Dedifferentiated amniotic fluid mesenchymal stem cell (primary cell): ENCODE measurements at regions not wholly inside any gene's neighbourhood (a gene's known extent, or its start where the extent isn't known, plus 50 kb on each side); places are given as distances from the start of the nearest gene placed in this dataset.
"Not testable (repeated sequence)": the region's sequence is repeated elsewhere in the genome, so short reads cannot be mapped to it uniquely, and the experiment has no call there.

Experiments
- DNase-seq: peaks from one replicate; pipeline ENCODE4 v3.0.0-alpha.2; 2016; ENCODE audit errors: extremely low spot score

DNA sequence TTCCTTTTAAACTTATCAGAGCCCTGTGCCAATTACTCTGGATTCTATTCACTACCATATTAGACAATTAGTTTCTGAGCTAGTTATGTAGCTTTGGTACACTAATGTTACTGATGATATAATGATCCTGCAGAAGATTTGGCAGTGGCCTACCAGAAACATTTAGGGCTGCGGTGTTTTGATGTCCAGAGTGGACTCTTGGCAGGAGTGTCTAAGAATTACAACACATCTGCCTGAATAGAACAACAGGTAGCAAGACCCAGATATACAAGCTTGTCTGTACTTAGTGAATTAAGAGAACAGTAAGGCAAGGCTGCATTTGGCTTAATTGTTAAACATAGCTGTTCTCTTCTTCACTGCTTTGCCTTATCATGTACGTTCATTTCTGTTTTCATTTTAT lies 691.6 kb upstream of the FBXO33 start:
- DNase-seq = no peak

DNA sequence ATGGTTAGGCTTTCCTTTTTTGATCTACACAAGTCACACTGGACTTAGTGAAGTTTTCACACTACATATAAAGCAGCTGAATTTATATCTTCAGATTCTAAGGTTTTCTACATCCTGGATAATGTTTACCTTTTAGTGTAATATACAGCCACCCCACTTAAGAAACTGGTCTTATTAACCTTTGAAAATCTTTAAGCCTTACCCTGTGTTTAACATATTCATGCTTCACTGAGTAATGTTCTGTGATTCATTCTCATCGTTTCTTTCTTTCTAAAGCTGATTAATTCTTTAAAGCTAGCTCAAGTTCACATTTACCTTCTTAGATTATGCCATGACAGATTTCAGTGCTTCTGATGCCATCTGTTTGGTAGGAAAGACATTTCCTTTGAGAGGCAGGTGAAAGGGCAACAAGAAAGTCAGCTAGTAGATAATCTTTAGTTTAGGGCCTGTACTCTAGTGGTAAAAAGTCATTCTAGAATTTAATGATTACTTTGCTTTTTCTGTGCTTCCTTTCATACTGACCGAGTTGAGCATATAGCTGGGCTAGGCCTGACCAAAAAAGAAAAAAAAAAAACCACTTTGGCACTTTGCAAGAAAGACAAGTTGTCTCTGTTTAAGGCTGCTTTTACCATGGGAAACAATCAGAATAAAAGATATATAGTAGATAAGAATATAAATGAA lies 690.9 kb upstream of the FBXO33 start:
- DNase-seq = no peak

DNA sequence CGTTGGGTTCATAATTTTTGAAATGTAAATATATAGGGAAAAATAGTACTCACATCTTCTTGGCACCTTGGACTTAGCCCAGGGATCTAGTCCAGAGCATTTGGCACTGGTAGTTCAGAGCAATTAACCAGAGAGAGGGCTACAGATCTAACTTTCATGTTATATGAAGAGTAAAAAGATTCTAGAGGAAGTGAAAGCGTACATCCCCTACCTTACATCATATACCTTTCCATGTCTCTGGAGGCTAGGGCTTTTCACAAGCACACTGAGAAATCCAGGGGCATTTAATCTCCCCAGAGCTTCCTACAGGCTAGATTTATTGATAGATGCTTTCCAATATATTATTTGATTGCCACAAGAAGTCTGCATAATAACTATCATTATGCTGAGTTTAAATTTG lies 687.5 kb upstream of the FBXO33 start:
- DNase-seq = no peak

DNA sequence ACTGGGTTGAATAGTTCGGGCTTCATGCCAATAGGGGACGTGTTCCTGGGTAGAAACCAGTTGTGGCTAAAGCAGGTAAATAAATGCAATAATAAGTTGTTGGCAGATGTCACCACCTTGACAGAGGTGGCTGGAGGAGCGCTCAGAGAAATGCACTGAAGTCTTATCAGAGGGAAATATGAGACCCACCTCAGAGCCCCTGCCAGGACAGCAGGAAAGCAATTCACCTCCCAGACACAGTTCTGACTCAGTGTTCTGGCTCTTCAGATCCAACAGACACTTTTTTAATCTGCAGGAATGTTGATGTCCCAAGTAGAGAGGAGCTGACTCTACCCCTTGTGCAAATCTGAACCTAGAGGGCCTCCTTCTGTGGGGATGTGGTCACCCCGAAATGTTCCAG lies 687.1 kb upstream of the FBXO33 start:
- DNase-seq = no peak

DNA sequence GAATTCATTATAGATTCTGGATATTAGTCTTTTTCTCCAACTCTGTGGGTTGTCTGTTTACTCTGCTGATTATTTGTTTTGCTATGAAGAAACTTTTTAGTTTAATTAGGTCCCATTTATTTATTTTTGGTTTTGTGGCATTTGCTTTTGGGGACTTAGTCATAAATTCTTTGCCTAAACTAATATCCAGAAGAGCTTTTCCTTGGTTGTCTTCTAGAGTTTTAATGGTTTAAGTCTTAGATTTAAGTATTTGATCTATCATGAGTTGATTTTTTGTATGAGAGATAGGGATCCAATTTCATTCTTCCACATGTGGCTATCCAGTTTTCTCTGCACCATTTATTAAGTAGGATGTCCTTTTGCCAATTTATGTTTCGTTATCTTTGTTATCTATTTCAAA lies 683.4 kb upstream of the FBXO33 start:
- DNase-seq = no peak

DNA sequence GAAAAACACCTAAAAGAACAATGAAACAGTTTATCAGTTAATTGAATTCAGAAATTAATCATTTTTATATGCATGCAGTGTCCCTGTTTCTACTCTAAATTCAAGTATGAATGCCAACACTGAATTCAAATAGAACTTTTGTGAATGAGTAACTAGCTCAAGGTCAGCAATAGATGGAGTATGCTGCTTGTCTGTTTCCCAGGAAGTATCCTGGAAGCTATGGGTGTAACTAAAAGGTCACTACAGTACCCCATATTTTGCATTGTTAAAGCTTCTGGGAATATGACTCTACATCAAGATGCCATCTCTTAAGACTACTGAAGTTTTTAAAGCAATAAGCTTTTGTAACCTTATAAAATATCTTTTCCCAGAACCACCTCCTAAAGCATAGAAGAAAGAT lies 681.4 kb upstream of the FBXO33 start:
- DNase-seq = no peak

DNA sequence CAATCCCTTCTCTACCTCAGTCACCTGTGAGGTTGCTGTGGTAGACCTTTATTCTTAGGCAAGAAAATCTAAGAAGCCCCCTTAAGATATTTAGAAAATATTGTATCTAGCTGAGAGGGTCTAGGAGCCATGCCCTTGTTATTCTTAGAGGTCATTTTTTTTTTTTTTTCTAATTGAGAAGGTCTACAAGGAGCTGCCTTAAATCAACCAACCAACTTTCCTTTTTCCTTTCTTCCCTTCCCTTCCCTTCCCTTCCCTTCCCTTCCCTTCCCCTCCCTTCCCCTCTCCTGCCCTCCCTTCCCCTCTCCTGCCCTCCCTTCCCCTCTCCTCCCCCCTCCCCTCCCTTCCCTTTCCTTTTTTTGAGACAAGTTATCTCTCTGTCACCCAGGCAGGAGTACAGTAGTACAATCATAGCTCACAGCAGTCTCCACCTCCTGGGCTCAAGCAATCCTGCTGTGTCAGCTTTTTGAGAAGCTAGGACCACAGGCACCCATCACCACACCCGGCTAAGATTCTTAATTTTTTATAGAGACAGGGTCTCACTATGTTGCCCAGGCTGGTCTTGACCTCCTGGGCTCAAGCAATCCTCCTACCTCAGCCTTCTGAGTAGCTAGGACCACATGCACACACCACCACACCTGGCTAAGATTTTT lies 668.4 kb upstream of the FBXO33 start:
- DNase-seq = no peak

DNA sequence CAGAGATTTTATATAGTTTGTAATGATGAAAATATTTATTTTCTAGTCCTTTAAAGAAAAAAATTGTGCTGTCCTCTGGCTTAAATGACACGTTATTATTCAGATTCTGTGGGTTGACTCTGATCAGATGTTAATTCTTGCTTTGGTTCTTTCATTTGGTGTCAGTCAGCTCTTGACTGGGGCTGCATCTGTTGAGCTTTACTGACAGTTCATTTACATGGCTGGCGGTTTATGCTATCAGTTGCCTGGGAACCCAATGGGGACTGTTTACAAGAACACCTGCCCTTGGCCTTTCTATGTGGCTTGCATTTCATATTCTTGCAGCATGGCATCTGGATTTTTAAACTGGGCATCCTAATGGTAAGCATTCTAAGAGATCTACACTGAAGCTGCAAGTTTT lies 667.1 kb upstream of the FBXO33 start:
- no peak for DNase-seq

DNA sequence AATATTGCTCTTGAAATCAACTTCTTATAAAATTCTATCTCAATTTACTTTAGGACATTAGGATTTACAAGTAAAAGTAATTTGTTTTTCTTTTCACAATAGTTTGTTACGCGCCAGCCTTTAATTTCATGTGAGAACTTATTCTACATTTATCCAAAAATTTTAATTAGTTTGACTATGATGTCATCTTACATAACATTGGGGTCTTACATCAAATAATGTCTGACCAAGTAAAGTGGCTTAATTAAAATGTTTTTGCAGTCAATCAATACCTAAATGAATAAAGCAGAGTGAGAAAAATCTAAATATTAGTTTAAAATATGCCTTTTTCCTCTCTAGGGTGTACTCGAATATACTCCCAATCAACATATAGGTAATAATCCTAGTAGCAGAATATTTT lies 666.2 kb upstream of the FBXO33 start:
- no peak for DNase-seq

DNA sequence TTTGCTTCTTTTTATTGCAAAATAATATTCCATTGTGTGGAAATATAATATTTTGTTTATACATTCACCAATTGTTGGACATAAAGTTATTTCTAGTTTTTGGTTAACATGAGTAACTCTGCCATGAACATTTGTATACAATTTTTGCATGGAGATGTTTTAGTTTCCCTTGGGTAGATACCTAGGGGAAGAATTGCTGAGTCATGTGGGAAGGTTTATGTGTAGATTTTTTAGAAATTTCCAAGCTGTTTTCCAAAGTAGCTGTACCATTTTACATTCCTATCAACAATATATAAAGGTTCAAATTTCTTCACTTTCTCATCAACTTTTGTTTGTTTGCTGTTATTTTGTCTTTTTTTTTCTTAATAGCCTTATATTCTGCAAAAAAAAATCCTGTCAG lies 664.7 kb upstream of the FBXO33 start:
- DNase-seq = no peak

DNA sequence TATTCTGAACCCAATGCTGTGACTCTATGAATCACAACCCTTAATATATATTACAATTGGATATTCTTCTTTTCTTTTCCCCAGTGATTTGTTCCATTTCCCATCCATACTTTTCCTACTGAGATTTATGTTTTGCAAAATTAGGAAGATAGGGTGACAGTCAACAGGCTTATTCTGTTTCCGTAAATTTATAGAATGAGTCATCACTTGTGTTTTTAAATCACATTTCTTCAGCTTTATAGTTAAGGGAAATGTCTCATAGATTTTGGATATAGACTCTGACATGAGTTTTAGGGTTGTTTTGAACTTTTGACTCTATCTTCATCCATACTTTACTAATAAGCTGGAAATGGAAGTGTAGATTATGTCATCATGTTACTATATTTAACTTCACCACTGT lies 661.6 kb upstream of the FBXO33 start:
- DNase-seq = no peak

DNA sequence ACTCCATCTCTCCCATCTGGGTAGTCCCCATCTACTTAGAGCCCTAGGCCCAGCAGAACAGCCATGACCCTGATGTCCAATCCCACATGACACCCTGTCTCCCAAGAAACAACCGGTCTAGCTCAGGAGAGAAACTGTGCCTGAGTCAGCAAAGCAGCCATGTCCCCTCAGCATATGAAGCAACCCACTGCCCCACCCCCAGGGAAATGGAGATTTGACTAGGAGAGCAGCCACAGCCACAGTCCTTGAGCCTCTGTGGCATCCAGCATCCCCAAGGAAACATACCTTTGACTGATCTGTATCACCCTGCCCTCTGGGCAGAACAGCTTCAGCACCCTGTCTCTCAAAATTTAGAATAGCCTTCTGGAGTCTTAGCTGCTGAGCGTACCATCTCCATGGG lies 641.9 kb upstream of the FBXO33 start:
- no peak for DNase-seq

DNA sequence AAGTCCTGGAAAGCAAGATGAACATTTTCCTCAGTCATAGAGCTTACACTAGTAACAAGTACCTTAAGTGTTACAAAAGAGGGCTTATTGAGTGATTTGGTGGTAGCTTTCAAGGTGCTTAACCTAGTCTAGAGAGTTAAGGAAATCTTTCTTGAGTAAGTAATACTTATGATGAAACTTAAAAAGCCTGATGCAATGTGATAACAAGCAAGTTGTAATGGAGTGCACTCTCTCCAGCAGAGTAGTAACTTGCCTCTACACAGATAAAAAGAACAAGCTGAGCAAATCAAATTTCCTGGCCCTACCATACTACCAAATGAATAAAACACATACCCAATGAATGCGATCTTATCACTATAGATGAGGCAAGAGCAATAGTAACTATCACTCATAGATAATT lies 639.9 kb upstream of the FBXO33 start:
- no peak for DNase-seq

DNA sequence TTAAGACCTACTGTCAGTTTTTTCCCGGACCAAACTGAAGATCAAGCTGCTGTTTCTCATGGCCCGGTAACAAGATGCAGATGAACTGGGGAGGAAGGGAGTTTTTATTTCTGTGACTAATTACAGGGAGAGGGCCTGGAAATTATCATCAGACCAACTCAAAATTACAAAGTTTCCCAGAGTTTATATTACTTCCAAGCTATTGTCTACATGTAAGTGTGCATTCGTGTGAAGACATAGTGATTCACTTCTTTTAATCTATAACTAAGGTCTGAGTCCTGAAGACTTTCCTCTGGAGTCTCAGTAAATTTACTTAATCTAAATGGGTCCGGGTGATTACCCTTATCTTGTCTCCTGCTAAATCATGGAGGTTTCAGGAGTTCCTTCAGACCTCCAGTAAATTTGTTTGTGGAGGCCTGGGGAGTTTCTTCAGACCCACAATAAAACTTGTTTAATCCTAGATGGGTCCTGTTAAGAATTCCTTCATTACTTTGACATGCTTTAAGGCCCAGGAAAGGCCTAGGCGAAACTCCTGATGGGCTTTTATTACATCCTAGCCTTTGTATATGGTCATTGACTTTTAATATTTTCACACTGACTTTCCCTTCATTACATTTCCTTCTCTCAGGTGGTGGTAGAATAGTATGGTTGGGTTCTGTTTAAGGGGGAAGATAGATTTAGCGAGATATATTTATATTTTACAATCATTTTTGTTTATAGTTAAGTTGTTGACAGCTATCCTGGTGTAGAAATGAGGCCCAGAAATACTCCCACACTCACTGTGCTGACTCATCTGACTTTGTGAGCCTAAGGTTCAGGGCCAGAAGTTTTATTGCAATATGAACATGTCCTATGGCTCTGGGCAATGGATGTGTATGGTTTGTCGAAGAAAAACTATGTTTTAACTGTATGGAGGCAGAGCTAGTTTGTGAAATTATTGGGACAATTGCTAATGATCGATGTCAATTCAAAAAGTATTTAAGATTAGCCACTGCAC lies 627.0 kb upstream of the FBXO33 start:
- no peak for DNase-seq

DNA sequence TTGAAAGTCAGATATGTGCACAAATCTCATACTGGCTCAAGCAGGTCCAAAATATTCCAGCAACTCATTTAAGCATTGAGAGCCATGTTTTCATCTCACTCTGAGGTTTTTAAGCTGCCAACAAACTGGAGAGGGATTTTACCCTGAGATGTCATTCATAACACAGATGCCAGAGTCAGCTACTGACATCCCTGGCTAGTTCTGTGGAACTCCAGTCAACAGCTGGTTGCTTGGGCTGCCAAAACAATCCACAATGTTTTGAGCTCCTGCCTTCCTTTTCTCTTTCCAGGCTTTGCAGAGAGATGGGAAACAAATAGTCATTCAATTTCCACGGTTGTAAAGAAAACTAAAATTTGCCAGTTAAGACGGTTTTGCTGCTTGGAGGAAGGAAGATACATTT lies 621.2 kb upstream of the FBXO33 start:
- DNase-seq = no peak

DNA sequence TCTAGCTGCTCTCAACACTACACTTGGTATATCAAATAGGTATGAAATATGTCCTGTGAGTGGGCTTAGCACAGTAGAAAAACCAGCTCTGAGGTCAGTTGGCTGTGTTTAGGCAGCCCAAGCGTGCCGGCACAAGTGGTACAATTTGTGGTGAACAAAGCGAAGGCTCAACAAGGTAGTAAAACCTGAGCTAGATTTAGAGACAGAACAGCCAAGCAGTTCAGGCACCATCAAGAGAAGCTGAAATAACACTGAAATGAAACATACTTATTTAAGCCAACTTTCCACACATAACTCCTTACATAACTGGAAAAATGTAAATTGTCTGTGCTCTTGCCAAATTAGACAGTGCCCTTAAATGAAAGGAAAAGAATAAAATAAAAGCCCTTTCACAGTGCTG lies 596.8 kb upstream of the FBXO33 start:
- no peak for DNase-seq

DNA sequence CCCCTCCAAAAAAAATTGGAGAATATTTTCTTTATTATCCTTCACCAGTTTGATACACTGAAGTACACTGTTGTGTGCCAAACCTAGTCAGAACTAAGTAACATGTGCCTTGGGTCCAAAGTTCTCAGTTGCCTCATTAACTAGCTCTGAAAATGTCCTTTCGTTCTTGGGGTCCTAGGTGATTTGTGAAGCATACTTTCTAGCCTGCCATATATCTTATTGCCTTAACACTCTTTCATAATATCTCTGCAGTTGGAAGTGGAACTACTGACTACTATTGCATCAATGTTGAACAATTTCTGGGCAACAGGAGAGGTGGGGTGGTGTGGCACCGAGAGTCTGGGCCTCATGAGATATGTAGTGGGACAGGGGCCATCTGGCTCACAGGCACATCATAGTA lies 592.9 kb upstream of the FBXO33 start:
- DNase-seq = no peak

DNA sequence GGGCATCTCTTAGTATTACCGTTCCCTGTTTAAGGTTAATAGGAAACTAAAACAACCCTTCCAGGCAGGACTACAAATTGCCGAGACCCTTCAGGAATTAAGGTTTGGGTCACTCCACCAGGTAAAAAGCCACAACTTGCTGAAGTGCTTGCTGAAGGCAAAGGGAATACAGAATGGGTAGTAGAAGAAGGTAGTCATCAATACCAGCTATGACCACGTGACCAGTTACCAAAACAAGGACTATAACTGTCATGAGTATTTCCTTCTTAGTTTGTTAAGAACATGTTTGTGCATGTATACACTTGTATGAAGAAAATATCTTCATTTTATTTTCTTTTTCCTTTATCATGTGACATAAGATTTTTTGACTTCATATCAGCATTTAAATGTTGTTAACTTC lies 578.7 kb upstream of the FBXO33 start:
- no peak for DNase-seq

DNA sequence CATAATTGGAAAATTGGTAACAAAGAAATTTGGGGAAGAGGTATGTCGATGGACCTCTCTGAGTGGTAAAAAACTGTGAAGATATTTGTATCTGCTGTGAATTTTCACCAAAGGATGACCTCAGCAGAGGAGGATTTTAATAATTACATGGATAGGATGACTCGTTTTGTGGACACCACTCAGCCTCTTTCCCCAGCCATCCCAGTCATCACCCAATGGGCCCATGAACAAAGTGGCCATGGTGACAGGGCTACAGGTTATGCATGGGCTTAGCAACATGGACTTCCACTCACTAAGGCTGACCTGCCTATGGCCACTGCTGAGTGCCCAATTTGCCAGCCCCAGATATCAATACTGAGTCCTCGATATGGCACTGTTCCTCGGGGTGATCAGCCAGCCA lies 577.5 kb upstream of the FBXO33 start:
- DNase-seq = no peak

DNA sequence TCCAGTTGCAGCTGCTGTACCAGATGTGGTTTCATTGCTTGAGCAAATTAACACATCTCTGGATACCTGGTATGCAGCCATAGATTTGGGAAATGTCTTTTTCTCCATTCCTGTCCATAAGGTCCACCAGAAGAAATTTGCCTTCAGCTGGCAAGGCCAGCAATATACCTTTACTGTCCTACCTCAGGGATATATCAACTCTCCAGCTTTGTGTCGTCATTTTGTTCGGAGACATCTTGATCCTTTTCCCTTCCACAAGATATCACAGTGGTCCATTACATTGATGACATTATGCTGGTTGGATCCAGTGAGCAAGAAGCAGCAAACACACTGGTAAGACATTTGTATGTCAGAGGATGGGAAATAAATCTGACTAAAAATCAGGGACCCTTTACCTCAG lies 576.1 kb upstream of the FBXO33 start:
- DNase-seq = not testable (repeated sequence)

DNA sequence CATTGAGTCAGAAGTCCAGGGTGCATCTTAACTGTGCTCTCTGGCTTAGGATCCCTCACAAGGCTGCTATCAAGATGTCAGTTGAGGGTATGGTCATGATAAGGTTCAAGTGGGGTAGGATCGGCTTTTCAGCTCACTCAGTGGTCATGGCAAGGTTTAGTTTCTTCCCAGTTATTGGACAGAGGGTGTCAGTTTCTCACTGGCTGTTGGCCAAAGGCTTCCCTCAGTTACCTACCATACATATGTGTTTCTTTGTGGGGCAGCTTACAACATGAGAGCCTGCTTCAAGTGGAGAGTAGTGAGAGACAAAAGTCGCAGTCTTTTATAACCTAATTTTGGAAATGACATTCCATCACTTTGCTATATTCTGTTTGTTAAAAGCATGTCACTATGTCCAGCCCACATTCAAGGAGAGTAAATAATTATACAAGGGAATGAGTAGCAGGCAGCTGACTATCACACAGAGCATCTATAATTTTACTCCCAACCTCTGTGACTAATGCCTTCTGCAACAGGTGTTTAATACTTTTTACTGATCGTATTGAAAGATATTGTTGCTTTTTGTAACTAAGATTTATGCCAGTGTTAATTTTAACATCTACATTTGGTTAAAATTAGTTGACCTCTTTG lies 572.8 kb upstream of the FBXO33 start:
- DNase-seq = no peak

DNA sequence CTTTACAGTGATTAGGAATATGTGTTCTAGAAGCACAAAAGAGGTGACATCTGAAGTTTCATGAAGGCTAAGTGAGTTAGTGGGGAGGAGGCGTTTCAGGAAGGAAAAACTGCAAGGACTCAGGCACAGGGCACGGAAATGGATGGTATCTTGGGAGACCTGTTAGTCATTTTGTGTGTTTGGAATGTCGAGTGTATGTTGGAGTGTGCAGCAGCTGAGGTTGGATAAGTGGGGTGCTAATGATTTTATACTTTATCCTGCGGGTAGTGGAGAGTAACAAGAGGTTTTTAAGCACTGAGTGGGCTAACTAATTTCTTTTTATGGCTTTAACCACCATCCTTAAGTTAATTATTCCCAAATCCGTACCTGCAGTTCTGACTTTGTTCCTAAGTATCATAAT lies 571.5 kb upstream of the FBXO33 start:
- no peak for DNase-seq
